AG09319 (cell line): ENCODE measurements at regions not wholly inside any gene's neighbourhood (a gene's known extent, or its start where the extent isn't known, plus 50 kb on each side); places are given as distances from the start of the nearest gene placed in this dataset.
"Not testable (repeated sequence)": the region's sequence is repeated elsewhere in the genome, so short reads cannot be mapped to it uniquely, and the experiment has no call there.

Experiments
- DNase-seq: peaks from one replicate; pipeline ENCODE4 v3.0.0-alpha.2; 2010; ENCODE audit warnings: low read depth; ENCODE audit errors: extremely low read depth
- TF ChIP-seq, protein P1 (sequence below): IDR thresholded peaks from 2 replicates; pipeline ENCODE4 v1.5.1; 2011; ENCODE audit warnings: low read depth, mild to moderate bottlenecking, inconsistent platforms, low read length, moderate library complexity

DNA sequence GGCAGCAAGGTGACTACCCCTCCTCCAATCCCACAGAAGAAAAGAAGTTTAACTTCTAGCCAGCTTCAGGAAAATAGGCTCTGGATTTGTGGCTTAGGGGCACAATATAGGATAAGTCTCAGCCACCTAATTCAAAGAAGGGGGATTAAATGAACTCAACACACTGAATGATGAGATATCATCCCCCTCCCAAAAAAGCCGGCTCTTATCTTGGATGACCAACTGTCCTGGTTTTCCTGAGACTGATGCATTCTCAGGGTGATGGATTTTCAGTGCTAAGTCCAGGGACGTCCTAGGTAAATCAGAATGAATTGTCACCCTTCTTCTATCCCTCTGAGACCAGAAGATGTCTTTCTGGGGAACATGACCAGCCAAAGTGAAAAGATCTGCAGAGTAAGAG, 487.0 kb upstream of the PROK2 start:
- no peak for DNase-seq
- TF ChIP-seq, protein P1, sequence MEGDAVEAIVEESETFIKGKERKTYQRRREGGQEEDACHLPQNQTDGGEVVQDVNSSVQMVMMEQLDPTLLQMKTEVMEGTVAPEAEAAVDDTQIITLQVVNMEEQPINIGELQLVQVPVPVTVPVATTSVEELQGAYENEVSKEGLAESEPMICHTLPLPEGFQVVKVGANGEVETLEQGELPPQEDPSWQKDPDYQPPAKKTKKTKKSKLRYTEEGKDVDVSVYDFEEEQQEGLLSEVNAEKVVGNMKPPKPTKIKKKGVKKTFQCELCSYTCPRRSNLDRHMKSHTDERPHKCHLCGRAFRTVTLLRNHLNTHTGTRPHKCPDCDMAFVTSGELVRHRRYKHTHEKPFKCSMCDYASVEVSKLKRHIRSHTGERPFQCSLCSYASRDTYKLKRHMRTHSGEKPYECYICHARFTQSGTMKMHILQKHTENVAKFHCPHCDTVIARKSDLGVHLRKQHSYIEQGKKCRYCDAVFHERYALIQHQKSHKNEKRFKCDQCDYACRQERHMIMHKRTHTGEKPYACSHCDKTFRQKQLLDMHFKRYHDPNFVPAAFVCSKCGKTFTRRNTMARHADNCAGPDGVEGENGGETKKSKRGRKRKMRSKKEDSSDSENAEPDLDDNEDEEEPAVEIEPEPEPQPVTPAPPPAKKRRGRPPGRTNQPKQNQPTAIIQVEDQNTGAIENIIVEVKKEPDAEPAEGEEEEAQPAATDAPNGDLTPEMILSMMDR, result no peak

DNA sequence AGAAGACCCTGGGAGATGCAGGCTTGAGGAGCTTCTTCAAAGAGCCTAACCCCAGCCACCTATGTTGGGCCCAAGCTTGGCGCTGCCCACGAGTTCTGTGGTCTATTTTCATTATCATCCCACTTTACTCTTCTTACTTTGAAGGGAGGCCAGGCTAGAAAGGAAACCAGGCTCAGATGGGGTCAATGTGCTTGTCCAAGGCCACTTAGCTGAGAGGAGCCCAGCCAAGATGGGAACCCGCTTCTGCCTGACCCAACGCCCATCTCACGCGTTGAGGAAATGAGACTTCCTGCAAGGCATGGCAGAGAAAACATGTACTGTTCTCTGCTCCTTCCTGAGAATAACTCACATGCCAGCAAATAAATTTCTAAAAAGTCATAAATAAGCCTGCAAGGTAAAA, 486.3 kb upstream of the PROK2 start:
- TF ChIP-seq, protein P1, result no peak
- no peak for DNase-seq

DNA sequence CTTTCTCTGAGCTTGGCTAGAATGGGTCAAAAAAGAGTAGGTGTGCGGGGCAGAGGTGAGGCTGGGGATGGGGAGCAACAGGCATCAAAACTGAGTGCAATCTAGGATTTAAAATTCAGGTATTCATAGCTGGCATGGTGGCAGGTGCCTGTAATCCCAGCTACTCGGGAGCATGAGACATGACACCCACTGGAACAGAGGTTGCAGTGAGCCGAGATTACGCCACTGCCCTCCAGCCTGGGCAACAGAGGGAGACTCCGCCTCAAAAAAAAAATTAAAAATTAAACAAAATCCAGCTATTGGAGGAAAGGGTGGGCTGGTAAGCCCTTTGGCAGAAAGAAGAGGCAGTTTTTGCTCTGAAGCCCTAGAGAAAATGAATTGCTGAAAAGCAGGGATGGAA, 485.8 kb upstream of the PROK2 start:
- TF ChIP-seq, protein P1, result no peak
- no peak for DNase-seq

DNA sequence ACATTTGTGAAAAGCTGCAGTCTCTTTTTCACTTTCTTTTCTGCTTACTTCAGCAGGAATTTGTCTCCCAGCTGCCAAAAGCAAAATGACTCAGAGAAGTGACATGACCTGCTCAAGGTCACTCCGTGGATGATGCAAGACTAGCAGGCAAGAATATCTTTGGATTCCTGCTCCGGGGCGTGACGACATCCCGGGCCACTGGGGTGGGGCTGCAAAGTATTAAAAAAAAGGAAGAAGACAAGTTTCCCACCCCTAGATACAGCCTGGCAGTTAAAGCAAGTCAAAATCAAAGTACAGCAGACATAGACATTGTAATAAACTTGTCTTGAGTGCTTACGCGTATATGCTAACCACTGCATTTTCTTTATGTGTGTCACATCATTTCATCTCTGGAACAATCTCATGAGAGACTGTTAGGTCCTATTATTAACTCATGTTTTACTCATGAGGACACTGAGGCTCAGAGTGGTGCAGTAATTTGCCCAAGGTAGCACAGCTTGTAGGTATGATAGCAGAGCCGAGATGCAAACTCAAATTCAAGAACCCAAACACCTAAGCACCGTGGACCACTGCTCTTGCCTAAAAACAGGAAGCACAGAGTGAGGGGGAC, 485.2 kb upstream of the PROK2 start:
- DNase-seq, result peak; percentile 82

DNA sequence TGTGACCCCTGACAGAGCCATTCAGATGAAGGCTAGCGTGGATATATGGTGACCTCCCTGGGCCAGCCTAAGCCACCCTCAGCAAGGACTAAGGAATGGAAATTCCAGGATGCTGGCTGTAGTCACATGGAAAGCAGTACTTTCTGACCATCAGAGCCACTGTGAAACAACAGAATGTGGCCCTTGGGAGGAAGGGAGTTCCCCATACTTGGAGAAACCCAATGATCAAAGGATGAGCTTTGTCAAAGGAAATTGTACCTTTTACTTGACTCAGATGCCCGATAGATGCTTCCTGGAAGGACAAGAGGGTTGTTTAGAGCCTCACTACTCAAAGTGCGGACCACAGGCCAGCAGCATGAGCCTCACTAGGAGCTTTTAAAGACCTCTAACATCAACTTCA, 484.5 kb upstream of the PROK2 start:
- no peak for DNase-seq
- TF ChIP-seq, protein P1, result no peak

More for the DNA sequence above, 485.2 kb upstream of the PROK2 start:
- TF ChIP-seq, protein P1, result no peak

DNA sequence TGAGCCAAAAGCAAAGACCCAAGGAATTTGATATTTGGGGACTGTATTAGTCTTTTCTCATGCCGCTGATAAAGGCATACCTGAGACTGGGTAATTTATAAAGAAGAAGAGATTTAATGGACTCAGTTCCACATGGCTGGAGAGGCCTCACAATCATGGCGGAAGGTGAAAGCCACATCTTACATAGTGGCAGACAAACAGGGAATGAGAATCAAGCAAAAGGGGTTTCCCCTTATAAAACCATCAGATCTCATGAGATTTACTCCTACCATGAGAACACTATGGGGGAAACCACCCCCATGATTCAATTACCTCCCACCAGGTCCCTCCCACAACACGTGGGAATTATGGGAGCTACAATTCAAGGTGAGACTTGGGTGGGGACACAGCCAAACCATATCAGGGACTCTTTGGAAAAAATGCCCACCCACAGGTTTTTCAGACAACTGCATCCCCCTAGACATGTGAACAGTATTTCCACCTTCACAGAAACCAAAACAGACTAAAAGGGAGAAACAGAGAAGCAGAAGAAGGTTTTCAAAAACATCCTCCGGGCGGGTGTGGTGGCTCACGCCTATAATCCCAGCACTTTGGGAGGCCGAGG, 482.1 kb upstream of the PROK2 start:
- not testable (repeated sequence) for DNase-seq

DNA sequence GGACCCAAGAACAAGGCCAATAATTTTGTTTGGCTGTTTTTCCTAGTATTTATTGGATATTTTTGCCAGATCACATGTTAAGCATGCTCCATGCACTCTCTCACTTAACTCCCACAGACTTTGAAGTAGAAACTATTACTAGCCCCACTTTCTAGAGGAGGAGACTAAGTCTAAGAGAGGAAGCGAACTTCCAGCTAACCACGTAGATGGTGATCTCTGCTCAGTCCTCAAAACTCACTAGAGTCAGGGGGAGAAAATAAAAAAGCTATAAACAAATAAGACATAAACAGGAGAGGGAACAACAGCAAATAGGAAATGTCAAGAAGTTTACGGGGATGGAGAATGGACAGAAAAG, 481.0 kb upstream of the PROK2 start:
- TF ChIP-seq, protein P1, result no peak
- no peak for DNase-seq
